ENCODE measurements at regions not wholly inside any gene's neighbourhood (a gene's known extent, or its start where the extent isn't known, plus 50 kb on each side); places are given as distances from the start of the nearest gene placed in this dataset.

DNA sequence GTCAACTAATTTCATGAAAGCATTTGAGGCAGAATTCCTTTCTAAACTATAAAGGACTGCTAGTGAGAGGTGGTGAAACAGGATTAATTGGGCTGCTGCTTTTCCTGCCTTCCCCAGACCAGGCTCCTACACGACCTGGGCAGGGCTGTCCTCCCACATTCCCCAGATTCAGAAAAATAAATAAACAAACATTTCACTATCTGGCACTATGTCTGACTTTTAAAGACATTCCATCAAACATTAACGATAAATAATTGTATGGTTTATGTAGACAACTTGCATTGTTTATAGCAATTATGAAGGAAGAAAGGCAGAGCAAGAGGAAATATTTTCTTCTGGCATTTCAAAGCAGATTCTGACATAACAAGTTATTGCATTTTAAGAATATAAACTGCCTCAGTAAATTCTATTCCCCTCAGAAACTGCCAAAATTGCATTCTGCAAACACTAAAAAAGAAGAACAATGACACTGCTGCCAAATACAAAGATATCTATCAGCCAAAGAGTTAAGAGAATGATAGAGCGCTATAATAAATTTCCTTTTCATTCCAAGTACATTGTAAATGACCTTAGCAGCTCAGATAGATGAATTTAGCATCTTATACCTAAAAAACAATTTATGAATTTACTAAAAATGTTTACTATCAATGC lies 214.7 kb upstream of the INTU start:
- no peaks in the 10 kb centered on the region for H3K27me3 ChIP-seq (ENCODE audit: control insufficient read depth in 3 of 3, insufficient read depth in 3 of 3, low read length in 3 of 3)
- no peaks in the 10 kb centered on the region for H3K36me3 ChIP-seq (ENCODE audit: control insufficient read depth in 3 of 3, insufficient read depth in 3 of 3, low read length in 3 of 3)
- H3K9ac ChIP-seq (ENCODE audit: low read depth in 1 of 3, low read length in 3 of 3): no peak overlapping the region
- no peak overlapping the region for H3K27ac ChIP-seq (ENCODE audit: low read depth, low read length)
- H3K9me3 ChIP-seq (ENCODE audit: control insufficient read depth in 3 of 3, low read length in 3 of 3): no peaks in the 10 kb centered on the region
- H3K4me3 ChIP-seq (ENCODE audit: low read length in 3 of 3): no peak overlapping the region
- no peaks in the 10 kb centered on the region for H3K4me1 ChIP-seq (ENCODE audit: control insufficient read depth in 3 of 3, insufficient read depth in 3 of 3, low read length in 3 of 3)

DNA sequence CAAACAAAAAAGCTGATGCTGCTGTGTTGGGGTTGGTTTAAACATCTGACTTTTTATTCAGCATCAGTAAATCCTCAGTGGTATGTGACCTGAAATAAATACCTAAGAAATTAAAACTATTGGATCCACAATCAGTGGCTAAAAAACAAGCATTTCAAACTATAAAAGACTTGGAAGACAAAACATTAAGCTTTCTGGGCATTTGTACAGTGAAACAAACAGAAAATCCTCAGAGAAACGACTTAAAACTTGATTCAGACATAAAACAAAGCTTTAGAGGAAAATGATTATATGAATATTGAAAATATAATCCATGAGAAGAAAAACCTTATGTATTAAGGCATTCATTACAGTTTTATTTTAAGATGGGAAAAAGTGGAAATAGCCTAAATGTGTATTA lies 213.3 kb upstream of the INTU start:
- no peak overlapping the region for H3K27ac ChIP-seq (ENCODE audit: low read depth, low read length)
- no peak overlapping the region for H3K9ac ChIP-seq (ENCODE audit: low read depth in 1 of 3, low read length in 3 of 3)
- no peaks in the 10 kb centered on the region for H3K9me3 ChIP-seq (ENCODE audit: control insufficient read depth in 3 of 3, low read length in 3 of 3)
- H3K36me3 ChIP-seq (ENCODE audit: control insufficient read depth in 3 of 3, insufficient read depth in 3 of 3, low read length in 3 of 3): no peaks in the 10 kb centered on the region
- no peak overlapping the region for H3K4me3 ChIP-seq (ENCODE audit: low read length in 3 of 3)
- no peaks in the 10 kb centered on the region for H3K27me3 ChIP-seq (ENCODE audit: control insufficient read depth in 3 of 3, insufficient read depth in 3 of 3, low read length in 3 of 3)
- H3K4me1 ChIP-seq (ENCODE audit: control insufficient read depth in 3 of 3, insufficient read depth in 3 of 3, low read length in 3 of 3): no peaks in the 10 kb centered on the region

GRCh38 chr4:127421437-127421836 lies 211.3 kb upstream of the INTU start:
- H3K27ac ChIP-seq (ENCODE audit: low read depth, low read length): no peak overlapping the region
- H3K9me3 ChIP-seq (ENCODE audit: control insufficient read depth in 3 of 3, low read length in 3 of 3): no peaks in the 10 kb centered on the region
- no peaks in the 10 kb centered on the region for H3K36me3 ChIP-seq (ENCODE audit: control insufficient read depth in 3 of 3, insufficient read depth in 3 of 3, low read length in 3 of 3)
- no peak overlapping the region for H3K4me3 ChIP-seq (ENCODE audit: low read length in 3 of 3)
- H3K4me1 ChIP-seq (ENCODE audit: control insufficient read depth in 3 of 3, insufficient read depth in 3 of 3, low read length in 3 of 3): no peaks in the 10 kb centered on the region
- H3K9ac ChIP-seq (ENCODE audit: low read depth in 1 of 3, low read length in 3 of 3): no peak overlapping the region
- no peaks in the 10 kb centered on the region for H3K27me3 ChIP-seq (ENCODE audit: control insufficient read depth in 3 of 3, insufficient read depth in 3 of 3, low read length in 3 of 3)

DNA sequence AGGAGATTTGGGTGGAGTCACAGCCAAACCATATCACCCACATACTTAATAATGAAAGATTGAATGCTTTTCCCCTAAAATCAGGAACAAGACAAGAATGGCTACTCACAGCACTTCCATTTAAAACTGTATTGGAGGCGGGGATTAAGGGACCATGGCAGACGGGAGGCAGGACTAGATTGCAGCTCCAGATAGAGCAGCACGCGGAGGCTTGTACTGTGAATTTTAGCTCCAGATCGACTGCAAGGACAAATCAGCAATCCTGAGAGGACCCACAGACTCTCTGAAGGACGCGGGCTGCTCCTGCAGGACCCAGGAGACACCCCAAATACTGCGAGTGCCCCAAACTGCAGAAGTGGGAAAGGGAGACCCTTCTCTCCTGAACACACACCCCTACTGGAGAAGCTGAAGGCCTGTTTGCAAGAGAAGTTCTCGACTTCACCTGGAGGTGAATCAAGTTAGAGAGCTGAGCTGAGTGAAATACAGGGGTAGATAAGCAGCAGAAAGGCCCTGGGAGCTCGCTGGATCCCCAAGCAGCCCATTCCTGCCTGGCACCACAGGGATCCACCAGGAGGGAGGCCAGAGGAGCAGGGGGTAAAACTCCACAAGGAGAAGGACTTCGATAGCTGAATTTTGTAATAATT lies 207.4 kb upstream of the INTU start:
- Histone ChIP-seq H3K27ac (ENCODE audit: low read depth, low read length) (no peak overlapping the region), H3K9me3 (ENCODE audit: control insufficient read depth in 3 of 3, low read length in 3 of 3) (no peaks in the 10 kb centered on the region)

GRCh38 chr4:127425851-127426250 lies 206.9 kb upstream of the INTU start:
- Histone ChIP-seq H3K27me3 (ENCODE audit: control insufficient read depth in 3 of 3, insufficient read depth in 3 of 3, low read length in 3 of 3) (no peaks in the 10 kb centered on the region), H3K9ac (ENCODE audit: low read depth in 1 of 3, low read length in 3 of 3) (no peak overlapping the region), H3K27ac (ENCODE audit: low read depth, low read length) (no peak overlapping the region), H3K36me3 (ENCODE audit: control insufficient read depth in 3 of 3, insufficient read depth in 3 of 3, low read length in 3 of 3) (no peaks in the 10 kb centered on the region), H3K4me3 (ENCODE audit: low read length in 3 of 3) (no peak overlapping the region), H3K4me1 (ENCODE audit: control insufficient read depth in 3 of 3, insufficient read depth in 3 of 3, low read length in 3 of 3) (no peaks in the 10 kb centered on the region), H3K9me3 (ENCODE audit: control insufficient read depth in 3 of 3, low read length in 3 of 3) (no peaks in the 10 kb centered on the region)

More for the DNA sequence above, 207.4 kb upstream of the INTU start:
- Histone ChIP-seq H3K9ac (ENCODE audit: low read depth in 1 of 3, low read length in 3 of 3) (no peak overlapping the region), H3K4me1 (ENCODE audit: control insufficient read depth in 3 of 3, insufficient read depth in 3 of 3, low read length in 3 of 3) (no peaks in the 10 kb centered on the region), H3K36me3 (ENCODE audit: control insufficient read depth in 3 of 3, insufficient read depth in 3 of 3, low read length in 3 of 3) (no peaks in the 10 kb centered on the region), H3K4me3 (ENCODE audit: low read length in 3 of 3) (no peak overlapping the region), H3K27me3 (ENCODE audit: control insufficient read depth in 3 of 3, insufficient read depth in 3 of 3, low read length in 3 of 3) (no peaks in the 10 kb centered on the region)

GRCh38 chr4:127441571-127441970 lies 191.2 kb upstream of the INTU start:
- H3K27ac ChIP-seq (ENCODE audit: low read depth, low read length): no peak overlapping the region
- H3K9me3 ChIP-seq (ENCODE audit: control insufficient read depth in 3 of 3, low read length in 3 of 3): no peaks in the 10 kb centered on the region
- H3K9ac ChIP-seq (ENCODE audit: low read depth in 1 of 3, low read length in 3 of 3): no peak overlapping the region
- H3K4me3 ChIP-seq (ENCODE audit: low read length in 3 of 3): no peak overlapping the region
- no peaks in the 10 kb centered on the region for H3K4me1 ChIP-seq (ENCODE audit: control insufficient read depth in 3 of 3, insufficient read depth in 3 of 3, low read length in 3 of 3)
- H3K36me3 ChIP-seq (ENCODE audit: control insufficient read depth in 3 of 3, insufficient read depth in 3 of 3, low read length in 3 of 3): no peaks in the 10 kb centered on the region
- no peaks in the 10 kb centered on the region for H3K27me3 ChIP-seq (ENCODE audit: control insufficient read depth in 3 of 3, insufficient read depth in 3 of 3, low read length in 3 of 3)

DNA sequence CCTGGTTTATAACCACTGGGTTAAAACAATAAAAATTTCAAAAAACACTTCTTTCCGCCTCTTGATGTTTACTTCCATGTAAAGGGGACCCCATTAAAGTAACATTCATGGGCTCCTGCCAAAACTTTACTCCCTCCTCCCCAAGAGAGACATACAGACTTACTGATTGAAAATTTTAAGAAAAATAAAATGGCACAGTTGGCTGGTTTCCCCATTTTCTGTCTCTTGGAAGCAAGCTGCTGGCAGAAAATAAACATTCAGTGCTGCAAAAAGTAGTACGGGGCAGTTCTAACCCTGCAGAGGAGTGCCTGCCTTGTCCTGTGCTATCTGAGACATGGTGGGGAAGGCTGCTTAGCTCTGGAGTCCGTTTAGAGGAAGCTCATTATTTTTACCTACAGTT lies 187.3 kb upstream of the INTU start:
- Histone ChIP-seq H3K9ac (ENCODE audit: low read depth in 1 of 3, low read length in 3 of 3) (no peak overlapping the region), H3K4me3 (ENCODE audit: low read length in 3 of 3) (no peak overlapping the region), H3K9me3 (ENCODE audit: control insufficient read depth in 3 of 3, low read length in 3 of 3) (no peaks in the 10 kb centered on the region), H3K4me1 (ENCODE audit: control insufficient read depth in 3 of 3, insufficient read depth in 3 of 3, low read length in 3 of 3) (no peaks in the 10 kb centered on the region), H3K27me3 (ENCODE audit: control insufficient read depth in 3 of 3, insufficient read depth in 3 of 3, low read length in 3 of 3) (no peaks in the 10 kb centered on the region), H3K36me3 (ENCODE audit: control insufficient read depth in 3 of 3, insufficient read depth in 3 of 3, low read length in 3 of 3) (no peaks in the 10 kb centered on the region), H3K27ac (ENCODE audit: low read depth, low read length) (peak overlapping the region; percentile 21)

- Histone ChIP-seq H3K9me3 (ENCODE audit: control insufficient read depth in 3 of 3, low read length in 3 of 3) (no peaks in the 10 kb centered on the region), H3K4me3 (ENCODE audit: low read length in 3 of 3) (no peak overlapping the region), H3K9ac (ENCODE audit: low read depth in 1 of 3, low read length in 3 of 3) (no peak overlapping the region), H3K36me3 (ENCODE audit: control insufficient read depth in 3 of 3, insufficient read depth in 3 of 3, low read length in 3 of 3) (no peaks in the 10 kb centered on the region), H3K27me3 (ENCODE audit: control insufficient read depth in 3 of 3, insufficient read depth in 3 of 3, low read length in 3 of 3) (no peaks in the 10 kb centered on the region), H3K27ac (ENCODE audit: low read depth, low read length) (no peak overlapping the region), H3K4me1 (ENCODE audit: control insufficient read depth in 3 of 3, insufficient read depth in 3 of 3, low read length in 3 of 3) (no peaks in the 10 kb centered on the region)
These were observed 186.3 kb upstream of the INTU start for GRCh38 chr4:127446427-127446885.

DNA sequence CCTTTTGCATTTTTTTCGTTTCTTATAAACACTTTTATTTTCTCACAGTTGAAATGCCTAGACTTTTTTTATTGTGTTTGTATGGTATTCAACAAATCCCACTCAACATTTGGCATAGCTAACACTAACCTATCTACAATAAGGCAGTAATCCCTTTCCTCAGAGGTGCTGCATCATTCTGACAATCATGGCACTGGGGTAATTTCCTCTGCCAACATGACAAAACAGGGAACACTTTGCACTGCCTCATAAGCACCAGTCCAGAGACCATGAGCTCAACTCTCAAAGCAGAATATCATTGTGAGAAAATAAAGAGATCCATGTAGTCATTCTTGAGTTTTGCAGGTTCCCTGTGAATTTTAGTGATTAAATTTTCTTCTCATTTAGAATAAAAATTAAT lies 183.8 kb upstream of the INTU start:
- H3K27ac ChIP-seq (ENCODE audit: low read depth, low read length): no peak overlapping the region
- no peaks in the 10 kb centered on the region for H3K4me1 ChIP-seq (ENCODE audit: control insufficient read depth in 3 of 3, insufficient read depth in 3 of 3, low read length in 3 of 3)
- no peaks in the 10 kb centered on the region for H3K36me3 ChIP-seq (ENCODE audit: control insufficient read depth in 3 of 3, insufficient read depth in 3 of 3, low read length in 3 of 3)
- no peaks in the 10 kb centered on the region for H3K9me3 ChIP-seq (ENCODE audit: control insufficient read depth in 3 of 3, low read length in 3 of 3)
- no peak overlapping the region for H3K4me3 ChIP-seq (ENCODE audit: low read length in 3 of 3)
- no peak overlapping the region for H3K9ac ChIP-seq (ENCODE audit: low read depth in 1 of 3, low read length in 3 of 3)
- H3K27me3 ChIP-seq (ENCODE audit: control insufficient read depth in 3 of 3, insufficient read depth in 3 of 3, low read length in 3 of 3): no peaks in the 10 kb centered on the region

DNA sequence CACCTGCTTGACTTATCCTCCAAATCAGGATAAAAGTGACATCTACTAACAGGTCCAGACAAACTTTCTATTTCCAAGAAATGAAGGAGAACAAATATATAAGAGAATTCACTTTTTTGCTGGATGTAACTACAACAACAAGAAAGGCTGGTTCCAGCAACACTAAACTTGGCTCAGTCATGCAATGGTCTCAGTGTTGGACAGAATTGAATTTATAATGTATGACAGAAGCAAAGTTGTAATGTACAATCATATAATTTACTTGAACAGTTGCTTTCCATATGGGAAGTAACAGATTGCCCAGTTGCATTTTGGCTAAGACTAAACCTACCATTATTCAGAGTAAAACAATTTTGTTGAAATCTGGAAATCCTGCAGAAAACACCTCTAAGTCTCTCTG lies 183.3 kb upstream of the INTU start:
- H3K27ac ChIP-seq (ENCODE audit: low read depth, low read length): no peak overlapping the region
- H3K9ac ChIP-seq (ENCODE audit: low read depth in 1 of 3, low read length in 3 of 3): no peak overlapping the region

More for the DNA sequence above, 183.3 kb upstream of the INTU start:
- Histone ChIP-seq H3K27me3 (ENCODE audit: control insufficient read depth in 3 of 3, insufficient read depth in 3 of 3, low read length in 3 of 3) (no peaks in the 10 kb centered on the region), H3K9me3 (ENCODE audit: control insufficient read depth in 3 of 3, low read length in 3 of 3) (no peaks in the 10 kb centered on the region), H3K4me3 (ENCODE audit: low read length in 3 of 3) (no peak overlapping the region), H3K36me3 (ENCODE audit: control insufficient read depth in 3 of 3, insufficient read depth in 3 of 3, low read length in 3 of 3) (no peaks in the 10 kb centered on the region), H3K4me1 (ENCODE audit: control insufficient read depth in 3 of 3, insufficient read depth in 3 of 3, low read length in 3 of 3) (no peaks in the 10 kb centered on the region)
